Stimulated activated effector memory CD8-positive, alpha-beta T cell treated with anti-CD3 and anti-CD28 coated beads, Interleukin-12 subunit alpha, Interleukin-12 subunit beta, amount 100 ng/mL, for 72 hours (primary cell): ENCODE measurements at regions not wholly inside any gene's neighbourhood (a gene's known extent, or its start where the extent isn't known, plus 50 kb on each side); places are given as distances from the start of the nearest gene placed in this dataset.
"Not testable (repeated sequence)": the region's sequence is repeated elsewhere in the genome, so short reads cannot be mapped to it uniquely, and the experiment has no call there.

Source experiments
- ATAC-seq: fragments of 150-1000 bp; cut with Tn5 transposase; 2 replicates; pipeline ENCODE4 v1.10.0; 2021
- DNase-seq, 2 donors: peaks; one replicate each; pipeline ENCODE4 v3.0.0; 2021 to 2022; ENCODE audit warnings: low spot score in 2 of 2
- H3K27ac Mint-ChIP-seq: one replicate; pipeline ENCODE4 v1.8.0; 2022; ENCODE audit warnings: mild to moderate bottlenecking, mixed read lengths
- H3K36me3 Mint-ChIP-seq: one replicate; pipeline ENCODE4 v1.8.0; 2022; ENCODE audit warnings: mild to moderate bottlenecking, mixed read lengths
- H3K4me1 Mint-ChIP-seq: one replicate; pipeline ENCODE4 v1.8.0; 2022; ENCODE audit warnings: mixed read lengths
- H3K4me3 Mint-ChIP-seq: one replicate; pipeline ENCODE4 v1.8.0; 2022; ENCODE audit warnings: mild to moderate bottlenecking, mixed read lengths
- H3K9me3 Mint-ChIP-seq: one replicate; pipeline ENCODE4 v1.8.0; 2022; ENCODE audit warnings: mixed read lengths

DNA sequence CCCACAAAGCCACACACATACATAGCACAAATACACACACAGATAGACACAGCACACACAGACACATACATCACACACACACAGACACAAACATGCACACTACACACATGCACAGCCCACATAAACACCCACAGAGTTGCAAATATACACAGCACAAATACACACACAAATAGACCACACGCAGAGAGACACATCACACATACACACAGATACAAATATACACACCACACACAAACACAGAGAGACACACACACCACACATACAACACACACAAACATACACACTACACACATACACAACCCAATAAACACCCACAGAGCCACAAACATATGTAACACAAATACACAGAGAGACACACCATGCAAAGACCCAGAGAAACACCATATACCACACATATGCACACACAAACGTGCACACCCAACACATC is 154.9 kb downstream of the GLUL start:
- ATAC-seq = no peak
- Mint-ChIP-seq H3K36me3 (no peaks in the 10 kb centered on the region), H3K9me3 (no peaks in the 10 kb centered on the region), H3K27ac (no peak overlapping the region), H3K4me3 (no peak overlapping the region), H3K4me1 (peaks cover 18% of the 10 kb centered on the region)
- DNase-seq = no peak

DNA sequence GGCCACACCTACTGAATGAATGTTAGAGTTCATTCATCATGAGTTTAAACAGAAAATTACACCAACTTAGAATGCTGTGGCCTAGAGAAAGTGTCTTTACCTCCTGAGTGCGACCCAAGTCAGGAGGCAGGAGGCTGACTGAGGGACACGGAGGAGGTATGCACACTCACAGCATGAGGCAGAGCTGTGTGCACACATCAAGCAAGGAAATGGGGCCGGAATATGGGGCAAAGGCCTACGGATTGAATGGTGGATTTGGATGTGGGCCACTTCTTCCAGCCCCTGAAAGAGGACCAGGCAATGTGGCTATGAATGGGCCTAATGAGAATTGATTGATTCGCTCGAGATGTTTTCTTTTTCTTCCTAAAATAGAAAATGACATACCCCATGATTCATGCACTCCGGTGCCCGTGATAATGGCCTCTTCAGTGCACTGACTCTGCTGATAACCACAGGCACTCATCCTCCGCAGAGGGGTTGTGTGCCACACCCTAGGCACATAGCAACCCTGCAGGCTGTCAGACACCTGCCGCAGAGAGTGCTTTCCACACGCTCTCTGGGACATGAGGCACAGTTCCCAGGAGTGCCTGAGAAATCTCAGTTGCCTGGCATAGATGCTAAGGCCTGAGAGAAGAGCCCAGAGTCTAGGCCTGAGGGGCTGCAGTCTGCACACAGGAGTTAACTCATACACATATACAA is 155.5 kb downstream of the GLUL start:
- peak; percentile 77 for ATAC-seq
- H3K4me1 Mint-ChIP-seq = peaks cover 18% of the 10 kb centered on the region
- no peak overlapping the region for H3K4me3 Mint-ChIP-seq
- DNase-seq = no peak
- no peaks in the 10 kb centered on the region for H3K9me3 Mint-ChIP-seq
- H3K36me3 Mint-ChIP-seq = no peaks in the 10 kb centered on the region
- no peak overlapping the region for H3K27ac Mint-ChIP-seq

GRCh38 chr1:182235604-182235951 is 156.0 kb downstream of the GLUL start:
- DNase-seq = no peak
- Mint-ChIP-seq H3K9me3 (no peaks in the 10 kb centered on the region), H3K4me1 (peaks cover 18% of the 10 kb centered on the region), H3K27ac (no peak overlapping the region), H3K4me3 (no peak overlapping the region), H3K36me3 (no peaks in the 10 kb centered on the region)
- ATAC-seq = no peak

- H3K9me3 Mint-ChIP-seq = no peaks in the 10 kb centered on the region
- DNase-seq (no peak), ATAC-seq (no peak)
- peak overlapping the region; percentile 17 for H3K27ac Mint-ChIP-seq
- no peaks in the 10 kb centered on the region for H3K4me1 Mint-ChIP-seq
- no peaks in the 10 kb centered on the region for H3K36me3 Mint-ChIP-seq
- H3K4me3 Mint-ChIP-seq = no peak overlapping the region
Observed at GRCh38 chr1:182229921-182230491, 161.6 kb downstream of the GLUL start.

- ATAC-seq (no peak), DNase-seq (no peak)
- Mint-ChIP-seq H3K9me3 (no peaks in the 10 kb centered on the region), H3K36me3 (no peaks in the 10 kb centered on the region), H3K4me1 (no peaks in the 10 kb centered on the region), H3K4me3 (no peak overlapping the region), H3K27ac (no peak overlapping the region)
Observed at GRCh38 chr1:182229451-182229850, 162.1 kb downstream of the GLUL start.

GRCh38 chr1:182227864-182228547 is 163.6 kb downstream of the GLUL start:
- DNase-seq = no peak
- no peak overlapping the region for H3K4me3 Mint-ChIP-seq
- H3K4me1 Mint-ChIP-seq = no peaks in the 10 kb centered on the region

GRCh38 chr1:182226618-182227017 is 165.0 kb downstream of the GLUL start:
- Mint-ChIP-seq H3K27ac (no peak overlapping the region), H3K4me1 (no peaks in the 10 kb centered on the region), H3K36me3 (no peaks in the 10 kb centered on the region), H3K4me3 (no peak overlapping the region), H3K9me3 (peaks cover 7% of the 10 kb centered on the region)
- DNase-seq = no peak
- ATAC-seq = no peak

More at GRCh38 chr1:182227864-182228547, 163.6 kb downstream of the GLUL start:
- H3K36me3 Mint-ChIP-seq = no peaks in the 10 kb centered on the region
- no peaks in the 10 kb centered on the region for H3K9me3 Mint-ChIP-seq
- H3K27ac Mint-ChIP-seq = no peak overlapping the region
- ATAC-seq = no peak

DNA sequence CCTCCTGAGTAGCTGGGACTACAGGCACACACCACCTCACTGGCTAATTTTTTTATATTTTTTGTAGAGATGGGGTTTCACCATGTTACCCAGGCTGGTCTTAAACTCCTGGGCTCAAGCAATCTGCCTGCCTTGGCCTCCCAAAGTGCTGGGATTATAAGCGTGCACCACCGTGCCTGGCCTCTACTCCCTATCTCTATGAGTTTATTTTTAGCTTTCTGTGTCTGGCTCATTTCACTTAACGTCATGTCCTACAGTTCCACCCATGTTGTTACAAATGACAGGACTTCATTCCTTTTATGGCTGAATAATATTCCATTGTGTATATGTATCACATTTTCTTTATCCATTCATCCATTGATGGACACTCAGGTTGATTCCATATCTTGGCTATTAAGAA is 164.2 kb upstream of the ZNF648 start:
- not testable (repeated sequence) for DNase-seq, H3K9me3 Mint-ChIP-seq, ATAC-seq, H3K4me3 Mint-ChIP-seq, H3K27ac Mint-ChIP-seq, H3K4me1 Mint-ChIP-seq, H3K36me3 Mint-ChIP-seq

DNA sequence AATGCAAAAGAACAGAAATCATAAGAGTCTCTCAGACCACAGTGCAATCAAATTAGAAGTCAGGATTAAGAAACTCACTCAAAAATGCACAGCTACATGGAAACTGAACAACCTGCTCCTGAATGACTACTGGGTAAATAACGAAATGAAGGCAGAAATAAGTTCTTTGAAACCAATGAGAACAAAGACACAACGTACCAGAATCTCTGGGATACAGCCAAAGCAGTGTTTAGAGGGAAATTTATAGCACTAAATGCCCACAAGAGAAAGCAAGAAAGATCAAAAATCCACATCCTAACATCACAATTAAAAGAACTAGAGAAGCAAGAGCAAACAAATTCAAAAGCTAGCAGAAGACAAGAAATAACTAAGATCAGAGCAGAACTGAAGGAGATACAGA is 160.5 kb upstream of the ZNF648 start:
- H3K4me3 Mint-ChIP-seq, H3K27ac Mint-ChIP-seq, DNase-seq, H3K36me3 Mint-ChIP-seq, ATAC-seq, H3K4me1 Mint-ChIP-seq: not testable (repeated sequence)
- peaks cover 14% of the 10 kb centered on the region for H3K9me3 Mint-ChIP-seq

DNA sequence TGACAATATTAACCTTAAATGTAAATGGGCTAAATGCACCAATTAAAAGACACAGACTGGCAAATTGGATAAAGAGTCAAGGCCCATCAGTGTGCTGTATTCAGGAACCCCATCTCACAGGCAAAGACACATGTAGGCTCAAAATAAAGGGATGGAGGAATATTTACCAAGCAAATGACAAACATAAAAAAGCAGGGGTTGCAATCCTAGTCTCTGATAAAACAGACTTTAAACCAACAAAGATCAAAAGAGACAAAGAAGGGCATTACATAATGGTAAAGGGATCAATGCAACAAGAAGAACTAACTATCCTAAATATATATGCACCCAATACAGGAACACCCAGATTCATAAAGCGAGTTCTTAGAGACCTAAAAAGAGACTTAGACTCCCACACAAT is 159.9 kb upstream of the ZNF648 start:
- H3K9me3 Mint-ChIP-seq = peaks cover 14% of the 10 kb centered on the region
- H3K4me1 Mint-ChIP-seq, DNase-seq, H3K4me3 Mint-ChIP-seq, H3K36me3 Mint-ChIP-seq, ATAC-seq, H3K27ac Mint-ChIP-seq: not testable (repeated sequence)

GRCh38 chr1:182217967-182218366 is 156.5 kb upstream of the ZNF648 start:
- H3K9me3 Mint-ChIP-seq = peaks cover 17% of the 10 kb centered on the region
- peak; percentile 40 for ATAC-seq
- no peak overlapping the region for H3K27ac Mint-ChIP-seq
- no peaks in the 10 kb centered on the region for H3K4me1 Mint-ChIP-seq
- DNase-seq = no peak
- H3K36me3 Mint-ChIP-seq = no peaks in the 10 kb centered on the region
- H3K4me3 Mint-ChIP-seq = no peak overlapping the region

DNA sequence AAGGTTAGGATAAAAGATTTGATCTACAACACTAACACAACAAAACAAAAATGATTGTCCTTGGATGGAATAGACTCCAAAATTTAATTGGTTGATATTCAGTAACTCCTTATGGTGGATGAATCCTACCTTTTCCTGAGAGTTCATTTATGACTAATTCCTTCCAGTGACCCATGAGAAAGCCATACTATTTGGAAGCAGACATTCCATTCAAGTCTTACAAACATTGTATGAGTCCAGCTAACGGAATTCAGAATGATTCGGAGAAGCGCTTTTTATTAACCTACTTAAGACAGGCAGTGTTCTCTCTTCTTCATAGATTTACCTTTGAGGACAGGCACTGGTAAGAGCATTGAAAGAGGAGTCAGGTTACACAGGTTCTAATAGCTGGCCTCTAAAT is 155.6 kb upstream of the ZNF648 start:
- Mint-ChIP-seq H3K27ac (no peak overlapping the region), H3K4me1 (no peaks in the 10 kb centered on the region), H3K4me3 (no peak overlapping the region), H3K36me3 (no peaks in the 10 kb centered on the region), H3K9me3 (peaks cover 14% of the 10 kb centered on the region)
- no peak for ATAC-seq
- no peak for DNase-seq

- no peak for ATAC-seq
- H3K27ac Mint-ChIP-seq = no peak overlapping the region
- DNase-seq = no peak
- peaks cover 8% of the 10 kb centered on the region for H3K9me3 Mint-ChIP-seq
- no peaks in the 10 kb centered on the region for H3K36me3 Mint-ChIP-seq
- no peak overlapping the region for H3K4me3 Mint-ChIP-seq
- H3K4me1 Mint-ChIP-seq = no peaks in the 10 kb centered on the region
Observed at GRCh38 chr1:182215764-182216163, 154.3 kb upstream of the ZNF648 start.

- Mint-ChIP-seq H3K4me1 (no peaks in the 10 kb centered on the region), H3K36me3 (no peaks in the 10 kb centered on the region), H3K9me3 (peaks cover 2% of the 10 kb centered on the region), H3K27ac (peak overlapping the region; percentile 41), H3K4me3 (no peak overlapping the region)
- no peak for ATAC-seq
- no peak for DNase-seq
Observed at GRCh38 chr1:182213163-182213562, 151.7 kb upstream of the ZNF648 start.

DNA sequence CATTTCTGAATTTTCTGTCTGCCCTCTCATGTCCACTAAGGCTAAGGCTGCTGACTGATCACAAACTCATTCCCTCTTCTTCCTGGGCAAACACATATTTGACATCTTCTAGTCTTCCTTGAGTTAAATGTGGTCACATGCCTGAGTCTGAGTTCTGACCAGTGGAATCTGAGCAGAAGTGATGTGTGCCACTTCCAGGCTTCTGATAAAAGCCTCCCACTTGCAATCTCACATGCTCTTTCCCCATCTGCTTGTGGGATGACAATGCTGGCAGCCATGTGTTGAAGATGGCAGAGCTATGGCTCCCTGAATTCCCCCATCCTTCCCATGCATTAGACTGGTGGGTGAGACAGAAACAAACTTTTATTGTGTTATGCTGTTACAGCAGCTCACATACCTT is 149.9 kb upstream of the ZNF648 start:
- no peak overlapping the region for H3K4me3 Mint-ChIP-seq

DNA sequence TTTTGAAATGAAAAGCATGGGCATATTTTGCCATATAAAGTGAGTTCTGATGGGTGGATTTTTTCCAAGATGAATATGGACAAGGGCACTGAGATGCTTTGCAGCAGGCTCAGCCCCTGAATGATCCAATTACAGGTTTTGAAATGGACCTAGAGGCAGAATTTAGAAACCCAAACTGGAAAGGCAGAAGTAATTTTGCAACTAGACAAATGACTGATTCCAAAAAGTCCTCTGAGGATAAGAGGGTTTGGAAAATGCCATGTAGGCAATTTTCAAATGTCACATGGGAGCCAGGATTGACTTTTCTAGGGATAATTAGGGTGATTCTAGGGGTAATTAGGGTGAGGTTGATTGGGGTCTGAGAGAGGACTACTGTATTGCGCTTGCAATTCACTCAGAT is 148.9 kb upstream of the ZNF648 start:
- Mint-ChIP-seq H3K27ac (no peak overlapping the region), H3K4me1 (peaks cover 13% of the 10 kb centered on the region), H3K4me3 (no peak overlapping the region), H3K9me3 (peaks cover 2% of the 10 kb centered on the region), H3K36me3 (no peaks in the 10 kb centered on the region)
- no peak for ATAC-seq
- no peak for DNase-seq

More for the DNA sequence above, 149.9 kb upstream of the ZNF648 start:
- ATAC-seq (no peak), DNase-seq (no peak)
- no peaks in the 10 kb centered on the region for H3K36me3 Mint-ChIP-seq
- peaks cover 9% of the 10 kb centered on the region for H3K4me1 Mint-ChIP-seq
- H3K27ac Mint-ChIP-seq = peak overlapping the region; percentile 29
- peaks cover 2% of the 10 kb centered on the region for H3K9me3 Mint-ChIP-seq
